IMR-90 (cell line): ENCODE measurements at regions not wholly inside any gene's neighbourhood (a gene's known extent, or its start where the extent isn't known, plus 50 kb on each side); places are given as distances from the start of the nearest gene placed in this dataset.

Source experiments
- CEBPB ChIP-seq: IDR thresholded peaks from 2 replicates; pipeline ENCODE4 v1.6.1; 2012; ENCODE audit warnings: low read depth, low read length, improper control_type of control experiment
- CTCF ChIP-seq: conservative IDR thresholded peaks from 2 replicates; pipeline ENCODE4 v1.5.1; 2012; ENCODE audit warnings: mild to moderate bottlenecking, low read depth, low read length, improper control_type of control experiment
- MAFK ChIP-seq: IDR thresholded peaks from 2 replicates; pipeline ENCODE4 v1.6.1; 2012; ENCODE audit warnings: low read depth, low read length, improper control_type of control experiment
- MXI1 ChIP-seq: IDR thresholded peaks from 2 replicates; pipeline ENCODE4 v1.6.1; 2012; ENCODE audit warnings: low read depth, mild to moderate bottlenecking, low read length, moderate library complexity, borderline replicate concordance
- NFE2L2 ChIP-seq: fragments of 150-350 bp; IDR thresholded peaks from 2 replicates; pipeline ENCODE4 v1.6.1; 2016; ENCODE audit warnings: low read depth, mild to moderate bottlenecking, low read length
- POLR2A ChIP-seq: IDR thresholded peaks from 2 replicates; pipeline ENCODE4 v1.6.1; 2012; ENCODE audit warnings: mild to moderate bottlenecking, low read depth, low read length
- RAD21 ChIP-seq: IDR thresholded peaks from 2 replicates; pipeline ENCODE4 v1.6.1; 2012; ENCODE audit warnings: low read length, improper control_type of control experiment
- SMC3 ChIP-seq: fragments of 150-350 bp; IDR thresholded peaks from 2 replicates; pipeline ENCODE4 v1.6.1; 2016; ENCODE audit warnings: low read depth, mild to moderate bottlenecking, antibody characterized with exemption, low read length, moderate library complexity
- USF2 ChIP-seq: fragments of 150-350 bp; IDR thresholded peaks from 2 replicates; pipeline ENCODE4 v1.6.1; 2017; ENCODE audit warnings: mild to moderate bottlenecking, antibody characterized with exemption, low read length, low read depth

- TF ChIP-seq POLR2A (no peak), CTCF (no peak), USF2 (no peak), RAD21 (no peak), CEBPB (no peak), MXI1 (no peak), SMC3 (no peak), MAFK (no peak), NFE2L2 (no peak)
Observed at GRCh38 chr15:73806698-73807483, 53.7 kb upstream of the INSYN1 start.
